ENCODE measurements at regions not wholly inside any gene's neighbourhood (a gene's known extent, or its start where the extent isn't known, plus 50 kb on each side); places are given as distances from the start of the nearest gene placed in this dataset.

GRCh38 chr1:58317086-58317485, 229.4 kb downstream of the OMA1 start:
- H3K9me3 Mint-ChIP-seq (ENCODE audit: low read depth): peaks cover 8% of the 10 kb centered on the region
- H3K27me3 Mint-ChIP-seq (ENCODE audit: low read depth): peaks cover 7% of the 10 kb centered on the region
- no peak overlapping the region for H3K4me3 Mint-ChIP-seq (ENCODE audit: unreplicated experiment)
- H3K36me3 Mint-ChIP-seq (ENCODE audit: low read depth): no peaks in the 10 kb centered on the region
- TF ChIP-seq CTCF (IDR thresholded peaks at IDR 0.05): no peak
- DNase-seq (ENCODE audit: low spot score): no peak
- no peak overlapping the region for H3K27ac Mint-ChIP-seq (ENCODE audit: unreplicated experiment)
- H3K4me1 Mint-ChIP-seq (ENCODE audit: low read depth): no peaks in the 10 kb centered on the region

- Mint-ChIP-seq H3K27me3 (ENCODE audit: low read depth) (peaks cover 7% of the 10 kb centered on the region), H3K4me1 (ENCODE audit: low read depth) (no peaks in the 10 kb centered on the region), H3K36me3 (ENCODE audit: low read depth) (no peaks in the 10 kb centered on the region), H3K27ac (ENCODE audit: unreplicated experiment) (no peak overlapping the region), H3K4me3 (ENCODE audit: unreplicated experiment) (no peak overlapping the region), H3K9me3 (ENCODE audit: low read depth) (peaks cover 3% of the 10 kb centered on the region)
- DNase-seq (ENCODE audit: low spot score): no peak
- no peak for TF ChIP-seq CTCF (IDR thresholded peaks at IDR 0.05)
These were observed 230.4 kb downstream of the OMA1 start for GRCh38 chr1:58316141-58316540.

GRCh38 chr1:58312971-58313563, 233.5 kb downstream of the OMA1 start:
- no peak for TF ChIP-seq CTCF (IDR thresholded peaks at IDR 0.05)
- H3K4me1 Mint-ChIP-seq (ENCODE audit: low read depth): no peaks in the 10 kb centered on the region
- H3K4me3 Mint-ChIP-seq (ENCODE audit: unreplicated experiment): no peak overlapping the region
- no peaks in the 10 kb centered on the region for H3K36me3 Mint-ChIP-seq (ENCODE audit: low read depth)
- DNase-seq (ENCODE audit: low spot score): no peak
- peaks cover 13% of the 10 kb centered on the region for H3K27me3 Mint-ChIP-seq (ENCODE audit: low read depth)
- no peak overlapping the region for H3K27ac Mint-ChIP-seq (ENCODE audit: unreplicated experiment)
- H3K9me3 Mint-ChIP-seq (ENCODE audit: low read depth): no peaks in the 10 kb centered on the region

- no peaks in the 10 kb centered on the region for H3K36me3 Mint-ChIP-seq (ENCODE audit: low read depth)
- no peaks in the 10 kb centered on the region for H3K9me3 Mint-ChIP-seq (ENCODE audit: low read depth)
- no peak overlapping the region for H3K27ac Mint-ChIP-seq (ENCODE audit: unreplicated experiment)
- H3K4me1 Mint-ChIP-seq (ENCODE audit: low read depth): no peaks in the 10 kb centered on the region
- H3K4me3 Mint-ChIP-seq (ENCODE audit: unreplicated experiment): no peak overlapping the region
- peaks cover 13% of the 10 kb centered on the region for H3K27me3 Mint-ChIP-seq (ENCODE audit: low read depth)
- DNase-seq (ENCODE audit: low spot score): no peak
- no peak for TF ChIP-seq CTCF (IDR thresholded peaks at IDR 0.05)
These were observed 234.1 kb downstream of the OMA1 start for GRCh38 chr1:58312461-58312860.

GRCh38 chr1:58310881-58311280, 235.6 kb downstream of the OMA1 start:
- Mint-ChIP-seq H3K4me3 (ENCODE audit: unreplicated experiment) (no peak overlapping the region), H3K27ac (ENCODE audit: unreplicated experiment) (no peak overlapping the region), H3K4me1 (ENCODE audit: low read depth) (no peaks in the 10 kb centered on the region), H3K9me3 (ENCODE audit: low read depth) (no peaks in the 10 kb centered on the region), H3K36me3 (ENCODE audit: low read depth) (no peaks in the 10 kb centered on the region), H3K27me3 (ENCODE audit: low read depth) (peaks cover 11% of the 10 kb centered on the region)
- no peak for DNase-seq (ENCODE audit: low spot score)
- TF ChIP-seq CTCF (IDR thresholded peaks at IDR 0.05): no peak

All from chondrocyte (in vitro differentiated cells).